Endodermal cell (in vitro differentiated cells): ENCODE measurements at regions not wholly inside any gene's neighbourhood (a gene's known extent, or its start where the extent isn't known, plus 50 kb on each side); places are given as distances from the start of the nearest gene placed in this dataset.

Experiments used
- DNase-seq: peaks from one replicate; pipeline ENCODE4 v3.0.0-alpha.2; 2017
- H3K27ac ChIP-seq: 2 replicates; pipeline ENCODE4 v1.5.1; 2013; ENCODE audit warnings: mild to moderate bottlenecking, low read depth, low read length, moderate library complexity
- H3K27me3 ChIP-seq: 2 replicates; pipeline ENCODE4 v1.6.1; 2013; ENCODE audit warnings: mild to moderate bottlenecking, low read length, moderate library complexity; ENCODE audit not compliant: insufficient read depth, control insufficient read depth, poor library complexity, severe bottlenecking
- H3K36me3 ChIP-seq: 2 replicates; pipeline ENCODE4 v1.7.0; 2013; ENCODE audit warnings: mild to moderate bottlenecking, low read length, moderate library complexity; ENCODE audit not compliant: control insufficient read depth, insufficient read depth
- H3K4me1 ChIP-seq: one replicate; pipeline ENCODE4 v1.7.0; 2013; ENCODE audit warnings: low read length; ENCODE audit not compliant: control insufficient read depth, insufficient read depth
- H3K4me3 ChIP-seq: 2 replicates; pipeline ENCODE4 v1.5.1; 2013; ENCODE audit warnings: mild to moderate bottlenecking, low read length, moderate library complexity
- H3K9ac ChIP-seq: 2 replicates; pipeline ENCODE4 v1.6.1; 2013; ENCODE audit warnings: mild to moderate bottlenecking, low read length, moderate library complexity; ENCODE audit not compliant: poor library complexity, severe bottlenecking; ENCODE audit errors: extremely low read depth
- H3K9me3 ChIP-seq: 2 replicates; pipeline ENCODE4 v1.6.1; 2013; ENCODE audit warnings: mild to moderate bottlenecking, low read length, moderate library complexity; ENCODE audit not compliant: control insufficient read depth
- H3K27ac Mint-ChIP-seq: 2 replicates; pipeline ENCODE4 v1.8.0; 2020; ENCODE audit warnings: mixed read lengths
- H3K27me3 Mint-ChIP-seq: 2 replicates; pipeline ENCODE4 v1.8.0; 2021; ENCODE audit warnings: mild to moderate bottlenecking, mixed read lengths; ENCODE audit not compliant: insufficient read depth
- H3K36me3 Mint-ChIP-seq: 2 replicates; pipeline ENCODE4 v1.8.0; 2020; ENCODE audit warnings: low read depth, mixed read lengths
- H3K4me1 Mint-ChIP-seq: 2 replicates; pipeline ENCODE4 v1.8.0; 2020; ENCODE audit warnings: mixed read lengths
- H3K4me3 Mint-ChIP-seq: 2 replicates; pipeline ENCODE4 v1.8.0; 2020; ENCODE audit warnings: mild to moderate bottlenecking, moderate library complexity, mixed read lengths
- H3K9me3 Mint-ChIP-seq: 2 replicates; pipeline ENCODE4 v1.8.0; 2020; ENCODE audit warnings: mild to moderate bottlenecking, mixed read lengths
- CTCF ChIP-seq: fragments of 200-600 bp; sonication (generic); conservative IDR thresholded peaks from 2 replicates; pipeline ENCODE4 v1.5.0; 2021; ENCODE audit warnings: antibody characterized with exemption, mild to moderate bottlenecking
- WGBS, 2 experiments: methylation state at CpG; one replicate each; pipeline versions ENCODE4 v1.1.5 to v1.1.7; 2013; ENCODE audit warnings: missing lambda C conversion rate in 2 of 2, mixed read lengths in 1 of 2; ENCODE audit not compliant: insufficient coverage in 1 of 2, insufficient read length in 1 of 2; 5-methylcytosine and 5-hydroxymethylcytosine counted together

GRCh38 chr7:3120513-3120912, 76.8 kb upstream of the CARD11 start:
- Histone ChIP-seq H3K27me3 (no peaks in the 10 kb centered on the region), H3K9me3 (peaks cover 19% of the 10 kb centered on the region), H3K4me1 (no peaks in the 10 kb centered on the region), H3K36me3 (no peaks in the 10 kb centered on the region), H3K27ac (no peak overlapping the region), H3K4me3 (no peak overlapping the region), H3K9ac (no peak overlapping the region)
- H3K4me3 Mint-ChIP-seq = no peak overlapping the region
- no peak for DNase-seq
- H3K36me3 Mint-ChIP-seq = no peaks in the 10 kb centered on the region
- peaks cover 12% of the 10 kb centered on the region for H3K27me3 Mint-ChIP-seq
- 90 to 100% methylated on average over 1 to 3 of the region's 3 CpGs for WGBS, 2 experiments
- no peak overlapping the region for H3K27ac Mint-ChIP-seq
- peaks cover 3% of the 10 kb centered on the region for H3K4me1 Mint-ChIP-seq
- no peak for TF ChIP-seq CTCF
- peaks cover 29% of the 10 kb centered on the region for H3K9me3 Mint-ChIP-seq

- Histone ChIP-seq H3K36me3 (no peaks in the 10 kb centered on the region), H3K4me1 (no peaks in the 10 kb centered on the region), H3K27ac (no peak overlapping the region), H3K9ac (no peak overlapping the region), H3K4me3 (no peak overlapping the region), H3K9me3 (peaks cover 4% of the 10 kb centered on the region), H3K27me3 (no peaks in the 10 kb centered on the region)
- peaks cover 4% of the 10 kb centered on the region for H3K27me3 Mint-ChIP-seq
- no peaks in the 10 kb centered on the region for H3K36me3 Mint-ChIP-seq
- H3K4me1 Mint-ChIP-seq = no peaks in the 10 kb centered on the region
- no peak for DNase-seq
- no peak for TF ChIP-seq CTCF
- WGBS, 2 experiments = 88 to 92% methylated on average over 8 to 11 of the region's 11 CpGs
- no peak overlapping the region for H3K27ac Mint-ChIP-seq
- peaks cover 5% of the 10 kb centered on the region for H3K9me3 Mint-ChIP-seq
- no peak overlapping the region for H3K4me3 Mint-ChIP-seq
Observed at GRCh38 chr7:3128857-3129490, 85.3 kb upstream of the CARD11 start.

- no peak overlapping the region for H3K4me3 Mint-ChIP-seq
- H3K4me1 ChIP-seq = no peaks in the 10 kb centered on the region
- H3K9ac ChIP-seq = no peak overlapping the region
- no peak for DNase-seq
- H3K27ac Mint-ChIP-seq = no peak overlapping the region
- H3K4me3 ChIP-seq = no peak overlapping the region
- H3K27me3 Mint-ChIP-seq = peaks cover 3% of the 10 kb centered on the region
- H3K27ac ChIP-seq = no peak overlapping the region
- no peaks in the 10 kb centered on the region for H3K36me3 ChIP-seq
- peaks cover 15% of the 10 kb centered on the region for H3K4me1 Mint-ChIP-seq
- 82 to 90% methylated on average over 4 to 8 of the region's 8 CpGs for WGBS, 2 experiments
- H3K9me3 ChIP-seq = peaks cover 4% of the 10 kb centered on the region
- no peak for TF ChIP-seq CTCF
- H3K36me3 Mint-ChIP-seq = no peaks in the 10 kb centered on the region
- peaks cover 8% of the 10 kb centered on the region for H3K9me3 Mint-ChIP-seq
- H3K27me3 ChIP-seq = no peaks in the 10 kb centered on the region
Observed at GRCh38 chr7:3133811-3134385, 90.2 kb upstream of the CARD11 start.
